VCaP (cell line): ENCODE measurements at regions not wholly inside any gene's neighbourhood (a gene's known extent, or its start where the extent isn't known, plus 50 kb on each side); places are given as distances from the start of the nearest gene placed in this dataset.
"Not testable (repeated sequence)": the region's sequence is repeated elsewhere in the genome, so short reads cannot be mapped to it uniquely, and the experiment has no call there.

ENCODE experiments used
- H3K27ac ChIP-seq: fragments of 450-650 bp; 2 replicates; pipeline ENCODE4 v1.5.1; 2017
- CTCF ChIP-seq: fragments of 450-650 bp; conservative IDR thresholded peaks from 2 replicates; pipeline ENCODE4 v1.5.1; 2017; ENCODE audit warnings: mild to moderate bottlenecking, moderate library complexity

GRCh38 chr12:33251548-33251947 is 188.1 kb downstream of the SYT10 start:
- H3K27ac ChIP-seq, result no peak overlapping the region
- no peak for TF ChIP-seq CTCF

GRCh38 chr12:33248364-33248763 is 191.3 kb downstream of the SYT10 start:
- no peak overlapping the region for H3K27ac ChIP-seq
- no peak for TF ChIP-seq CTCF

GRCh38 chr12:33247625-33248024 is 192.0 kb downstream of the SYT10 start:
- no peak for TF ChIP-seq CTCF
- no peak overlapping the region for H3K27ac ChIP-seq

GRCh38 chr12:33245434-33245833 is 194.2 kb downstream of the SYT10 start:
- H3K27ac ChIP-seq, result no peak overlapping the region

GRCh38 chr12:33226671-33227070 is 212.9 kb downstream of the SYT10 start:
- no peak overlapping the region for H3K27ac ChIP-seq
- no peak for TF ChIP-seq CTCF

More at GRCh38 chr12:33245434-33245833, 194.2 kb downstream of the SYT10 start:
- no peak for TF ChIP-seq CTCF

- H3K27ac ChIP-seq, result no peak overlapping the region
Measured at GRCh38 chr12:33223956-33224355, 215.7 kb downstream of the SYT10 start.

GRCh38 chr12:33222357-33222756 is 217.3 kb downstream of the SYT10 start:
- H3K27ac ChIP-seq, result no peak overlapping the region
- TF ChIP-seq CTCF, result no peak

More at GRCh38 chr12:33223956-33224355, 215.7 kb downstream of the SYT10 start:
- no peak for TF ChIP-seq CTCF

GRCh38 chr12:33205981-33206380 is 233.6 kb downstream of the SYT10 start:
- no peak for TF ChIP-seq CTCF
- no peak overlapping the region for H3K27ac ChIP-seq

- H3K27ac ChIP-seq, result not testable (repeated sequence)
Measured at GRCh38 chr12:33194389-33194788, 245.2 kb downstream of the SYT10 start.
